ENCODE measurements at regions not wholly inside any gene's neighbourhood (a gene's known extent, or its start where the extent isn't known, plus 50 kb on each side); places are given as distances from the start of the nearest gene placed in this dataset.

DNA sequence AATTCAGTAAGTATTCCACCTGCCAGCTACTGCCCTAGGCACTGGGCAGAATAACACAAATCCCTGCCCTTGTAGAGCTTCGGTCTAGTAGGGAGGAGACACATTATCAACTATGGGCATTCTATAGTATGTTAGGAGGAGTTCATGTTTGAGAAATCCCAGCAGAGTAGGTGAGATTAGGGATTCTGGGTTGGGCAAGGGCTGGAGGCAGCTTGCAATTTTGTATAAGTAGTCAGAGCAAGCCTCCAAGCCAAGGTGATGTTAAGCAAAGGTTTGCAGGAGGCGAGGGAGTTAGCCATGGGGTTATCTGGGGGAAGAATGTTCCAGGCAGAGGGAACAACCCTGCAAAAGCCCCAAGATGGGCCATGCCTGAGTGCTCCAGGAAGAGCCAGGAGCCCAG lies 187.9 kb upstream of the HS6ST1 start:
- no peaks in the 10 kb centered on the region for H3K9me3 ChIP-seq
- no peak for TF ChIP-seq POLR2A (IDR thresholded peaks at IDR 0.05)
- TF ChIP-seq, protein P1, sequence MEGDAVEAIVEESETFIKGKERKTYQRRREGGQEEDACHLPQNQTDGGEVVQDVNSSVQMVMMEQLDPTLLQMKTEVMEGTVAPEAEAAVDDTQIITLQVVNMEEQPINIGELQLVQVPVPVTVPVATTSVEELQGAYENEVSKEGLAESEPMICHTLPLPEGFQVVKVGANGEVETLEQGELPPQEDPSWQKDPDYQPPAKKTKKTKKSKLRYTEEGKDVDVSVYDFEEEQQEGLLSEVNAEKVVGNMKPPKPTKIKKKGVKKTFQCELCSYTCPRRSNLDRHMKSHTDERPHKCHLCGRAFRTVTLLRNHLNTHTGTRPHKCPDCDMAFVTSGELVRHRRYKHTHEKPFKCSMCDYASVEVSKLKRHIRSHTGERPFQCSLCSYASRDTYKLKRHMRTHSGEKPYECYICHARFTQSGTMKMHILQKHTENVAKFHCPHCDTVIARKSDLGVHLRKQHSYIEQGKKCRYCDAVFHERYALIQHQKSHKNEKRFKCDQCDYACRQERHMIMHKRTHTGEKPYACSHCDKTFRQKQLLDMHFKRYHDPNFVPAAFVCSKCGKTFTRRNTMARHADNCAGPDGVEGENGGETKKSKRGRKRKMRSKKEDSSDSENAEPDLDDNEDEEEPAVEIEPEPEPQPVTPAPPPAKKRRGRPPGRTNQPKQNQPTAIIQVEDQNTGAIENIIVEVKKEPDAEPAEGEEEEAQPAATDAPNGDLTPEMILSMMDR (IDR thresholded peaks at IDR 0.05) = no peak
- no peaks in the 10 kb centered on the region for H3K27me3 ChIP-seq
- no peak overlapping the region for H3K27ac ChIP-seq
- 94 to 96% methylated on average over 2 of the region's 2 CpGs for WGBS, 2 donors
- no peaks in the 10 kb centered on the region for H3K36me3 ChIP-seq
- intact Hi-C loops (cut with DNase I) = no loop called here
- no peaks in the 10 kb centered on the region for H3K4me1 ChIP-seq
- DNase-seq = no peak
- H3K4me3 ChIP-seq (replicated peaks in 1 of 3) = no peak overlapping the region

DNA sequence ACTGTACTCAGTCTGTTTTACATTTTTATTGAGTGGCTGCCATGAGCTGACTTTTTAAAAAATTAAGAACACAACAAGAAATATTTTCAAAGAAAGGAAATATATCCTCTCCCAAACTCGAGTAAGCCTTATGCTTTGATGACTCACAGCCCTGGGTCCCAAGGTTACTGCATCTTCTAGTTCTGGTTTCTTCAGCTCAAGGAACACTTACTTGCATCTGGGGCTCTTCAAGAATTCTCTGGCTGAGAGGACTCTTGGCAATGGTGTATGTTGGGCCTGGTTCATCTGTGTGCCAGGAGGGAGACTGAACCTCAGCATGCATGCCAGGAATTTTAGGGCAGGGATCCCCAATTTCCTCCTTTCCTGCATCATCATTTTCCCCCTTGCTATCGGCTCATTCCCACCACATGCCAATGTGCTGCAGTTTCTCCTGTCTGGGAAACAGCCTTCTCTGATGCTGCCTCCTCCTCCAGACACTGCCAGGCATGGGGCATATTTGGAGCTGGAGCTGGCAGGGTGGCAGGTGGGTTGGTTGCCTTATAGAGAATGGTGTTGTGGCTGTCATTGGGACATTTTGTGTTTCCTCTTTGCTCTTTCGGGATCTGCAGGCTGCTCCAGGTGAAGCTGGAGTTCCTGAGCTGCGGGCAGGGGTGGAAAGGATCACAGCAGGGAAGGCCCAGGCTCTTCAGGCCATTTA lies 192.2 kb upstream of the HS6ST1 start:
- TF ChIP-seq, protein P1 (IDR thresholded peaks at IDR 0.05) = no peak
- Histone ChIP-seq H3K27ac (no peak overlapping the region), H3K27me3 (no peaks in the 10 kb centered on the region), H3K4me3 (replicated peaks in 1 of 3) (no peak overlapping the region), H3K36me3 (no peaks in the 10 kb centered on the region), H3K4me1 (peaks cover 0 to 7% of the 10 kb centered on the region in 2 donors), H3K9me3 (no peaks in the 10 kb centered on the region)
- intact Hi-C loops (cut with DNase I) = no loop called here
- WGBS, 2 donors = 73 to 78% methylated on average over 4 of the region's 4 CpGs
- no peak for DNase-seq

DNA sequence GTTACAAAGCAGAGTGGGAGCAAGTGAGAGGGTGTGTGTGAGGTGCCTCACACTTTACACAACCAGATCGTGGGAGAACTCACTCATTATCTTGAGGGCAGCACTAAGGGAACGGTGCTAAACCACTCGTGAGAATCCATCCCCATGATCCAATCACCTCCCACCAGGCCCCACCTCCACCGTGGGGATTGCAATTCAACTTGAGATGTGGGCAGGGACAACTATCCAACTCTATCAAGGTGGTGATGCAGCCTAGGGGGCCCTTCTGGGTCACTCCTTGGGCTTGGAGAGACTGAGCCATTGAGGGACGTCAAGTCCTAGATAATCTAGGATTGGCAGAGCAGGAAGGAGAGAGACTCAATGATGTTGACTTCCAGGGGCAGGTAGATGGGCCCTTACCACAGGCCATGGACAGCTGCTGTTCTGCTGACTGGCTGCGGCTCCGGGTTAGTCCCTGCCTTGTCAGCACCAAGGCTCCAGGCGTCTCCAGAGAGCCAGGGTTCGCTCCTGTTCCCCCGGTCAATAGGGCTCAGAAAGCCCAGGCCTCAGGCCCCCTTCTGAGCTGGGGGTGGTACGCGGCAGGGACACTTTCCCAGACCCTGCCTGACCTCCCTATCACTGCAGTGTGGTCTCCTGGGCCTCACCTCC lies 193.2 kb upstream of the HS6ST1 start:
- H3K4me1 ChIP-seq = peaks cover 0 to 7% of the 10 kb centered on the region in 2 donors
- H3K9me3 ChIP-seq = no peaks in the 10 kb centered on the region
- DNase-seq = no peak
- WGBS, 2 donors = 94 to 95% methylated on average over 7 to 12 of the region's 12 CpGs
- H3K4me3 ChIP-seq (replicated peaks in 1 of 3) = no peak overlapping the region
- H3K27me3 ChIP-seq = no peaks in the 10 kb centered on the region
- TF ChIP-seq POLR2A (IDR thresholded peaks at IDR 0.05) = no peak
- no peak overlapping the region for H3K27ac ChIP-seq
- H3K36me3 ChIP-seq = no peaks in the 10 kb centered on the region
- intact Hi-C loops (cut with DNase I) = no loop called here

DNA sequence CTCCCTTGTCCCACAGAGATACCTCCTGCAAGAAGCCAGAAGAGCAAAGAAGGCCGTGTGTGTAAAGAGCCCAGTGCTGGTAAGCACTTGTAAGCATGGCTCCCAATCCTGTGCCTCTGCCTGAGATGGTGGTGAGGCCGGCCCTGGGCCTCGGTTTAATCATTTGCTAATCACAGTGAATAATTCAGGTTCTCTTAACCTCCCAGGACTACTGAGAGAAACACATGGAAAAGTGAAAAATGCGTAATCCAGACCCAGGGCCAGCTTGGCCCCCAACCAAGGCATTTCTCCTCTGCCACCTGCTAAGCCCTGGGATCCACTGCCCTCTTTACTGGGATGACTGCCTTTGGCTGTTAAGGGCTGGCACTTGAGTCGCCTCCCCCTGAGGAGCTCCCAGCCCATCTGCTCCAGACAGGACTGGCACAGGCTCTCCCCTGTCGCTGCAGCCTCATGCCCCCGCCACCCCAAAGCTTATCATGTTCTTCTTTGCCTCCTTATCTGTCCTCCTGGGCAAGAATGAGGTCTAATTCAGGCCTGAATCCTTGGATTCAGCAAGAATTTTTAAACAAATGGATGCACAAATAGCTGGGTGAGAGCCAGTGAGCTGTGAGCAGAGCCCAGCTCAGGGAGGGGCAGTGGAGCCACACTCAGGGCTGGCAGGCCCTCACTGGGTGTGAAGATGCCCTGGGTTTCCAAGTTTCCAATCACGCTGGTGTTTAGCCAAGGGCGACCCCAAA lies 193.9 kb upstream of the HS6ST1 start:
- peak; percentile 24 to 33 for DNase-seq
- Histone ChIP-seq H3K4me3 (replicated peaks in 1 of 3) (no peak overlapping the region), H3K36me3 (no peaks in the 10 kb centered on the region), H3K9me3 (no peaks in the 10 kb centered on the region), H3K27ac (no peak overlapping the region), H3K27me3 (no peaks in the 10 kb centered on the region), H3K4me1 (peaks cover 0 to 7% of the 10 kb centered on the region in 2 donors)
- intact Hi-C loops (cut with DNase I) = no loop called here
- 59 to 67% methylated on average over 8 to 9 of the region's 9 CpGs for WGBS, 2 donors
- no peak for TF ChIP-seq POLR2A (IDR thresholded peaks at IDR 0.05)
- TF ChIP-seq, protein P1 (IDR thresholded peaks at IDR 0.05) = no peak

DNA sequence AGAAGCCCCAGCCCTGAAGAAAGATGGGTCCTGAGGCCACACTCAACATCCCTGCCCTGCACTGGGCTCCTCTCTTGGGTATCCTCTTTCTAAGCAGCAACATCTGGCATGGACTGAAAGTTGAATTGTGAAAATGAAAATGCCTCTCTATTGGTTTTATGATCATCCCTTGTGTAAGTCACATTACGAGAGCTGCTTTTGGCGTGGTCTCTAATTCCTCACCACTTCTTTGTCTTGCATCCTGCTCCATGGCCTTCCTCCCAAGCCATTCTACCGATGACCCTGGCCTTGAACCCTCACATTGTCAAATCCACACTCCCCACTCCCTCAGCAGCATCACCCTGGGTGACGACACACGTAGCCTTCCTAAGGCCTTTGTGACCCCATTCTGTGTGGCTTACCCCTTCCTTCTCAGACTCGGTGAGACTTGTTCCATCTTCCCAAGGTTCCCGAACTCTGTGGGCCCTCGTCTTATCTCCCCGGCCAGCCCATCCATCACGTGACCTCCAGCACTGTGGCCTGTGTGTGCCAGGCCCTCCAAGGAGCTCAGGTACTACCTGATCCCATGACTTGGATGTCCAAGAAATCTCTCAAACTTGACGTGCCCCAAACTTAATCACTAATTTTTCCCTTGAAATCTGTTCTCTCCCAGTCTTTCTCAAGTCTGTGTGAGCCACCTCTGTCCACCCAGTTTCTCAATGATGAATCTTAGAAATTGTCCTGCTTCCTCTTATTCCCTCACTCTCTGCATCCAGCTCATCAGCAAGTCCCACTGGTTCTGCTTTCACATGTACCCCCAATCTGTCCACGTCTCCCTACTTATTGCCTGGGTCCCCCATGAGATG lies 194.7 kb upstream of the HS6ST1 start:
- DNase-seq = no peak
- 93 to 95% methylated on average over 12 of the region's 12 CpGs for WGBS, 2 donors
- Histone ChIP-seq H3K27me3 (no peaks in the 10 kb centered on the region), H3K4me1 (peaks cover 0 to 7% of the 10 kb centered on the region in 2 donors), H3K9me3 (no peaks in the 10 kb centered on the region), H3K36me3 (no peaks in the 10 kb centered on the region), H3K27ac (no peak overlapping the region), H3K4me3 (replicated peaks in 1 of 3) (no peak overlapping the region)
- intact Hi-C loops (cut with DNase I) = no loop called here
- no peak for TF ChIP-seq POLR2A (IDR thresholded peaks at IDR 0.05)
- TF ChIP-seq, protein P1 (IDR thresholded peaks at IDR 0.05) = no peak

All from thyroid gland (tissue), 4 donors.